A204.1 (cell line): ENCODE measurements at regions not wholly inside any gene's neighbourhood (a gene's known extent, or its start where the extent isn't known, plus 50 kb on each side); places are given as distances from the start of the nearest gene placed in this dataset.
"Not testable (repeated sequence)": the region's sequence is repeated elsewhere in the genome, so short reads cannot be mapped to it uniquely, and the experiment has no call there.

Source experiments
- FAIRE-seq: peaks from 2 replicates; lab custom pipeline; 2012; peaks lifted over from hg19 to GRCh38; lab: Jason Lieb, UNC

- FAIRE-seq = not testable (repeated sequence)
These were observed 118.6 kb downstream of the TLR5 start for GRCh38 chr1:223024486-223024885.

GRCh38 chr1:223025190-223025734 lies 117.8 kb downstream of the TLR5 start:
- FAIRE-seq = not testable (repeated sequence)

GRCh38 chr1:223026639-223027038 lies 116.4 kb downstream of the TLR5 start:
- FAIRE-seq = not testable (repeated sequence)

GRCh38 chr1:223029985-223030769 lies 112.9 kb downstream of the TLR5 start:
- FAIRE-seq = no peak

GRCh38 chr1:223030871-223031400 lies 112.1 kb downstream of the TLR5 start:
- FAIRE-seq = no peak

GRCh38 chr1:223031733-223032601 lies 111.1 kb downstream of the TLR5 start:
- no peak for FAIRE-seq

- FAIRE-seq = no peak
These were observed 109.4 kb downstream of the TLR5 start for GRCh38 chr1:223033658-223034057.

GRCh38 chr1:223034270-223034798 lies 108.7 kb downstream of the TLR5 start:
- FAIRE-seq = no peak

- FAIRE-seq = no peak
These were observed 107.1 kb downstream of the TLR5 start for GRCh38 chr1:223035724-223036478.

GRCh38 chr1:223036479-223036845 lies 106.6 kb downstream of the TLR5 start:
- no peak for FAIRE-seq

GRCh38 chr1:223037845-223038244 lies 105.2 kb downstream of the TLR5 start:
- no peak for FAIRE-seq

- no peak for FAIRE-seq
These were observed 104.6 kb downstream of the TLR5 start for GRCh38 chr1:223038288-223039006.

- no peak for FAIRE-seq
These were observed 103.1 kb downstream of the TLR5 start for GRCh38 chr1:223039990-223040389.

- no peak for FAIRE-seq
These were observed 101.6 kb downstream of the TLR5 start for GRCh38 chr1:223041481-223041880.

GRCh38 chr1:223045164-223045957 lies 97.7 kb downstream of the TLR5 start:
- no peak for FAIRE-seq

GRCh38 chr1:223046011-223046410 lies 97.0 kb downstream of the TLR5 start:
- FAIRE-seq = no peak

GRCh38 chr1:223046463-223046862 lies 96.6 kb downstream of the TLR5 start:
- not testable (repeated sequence) for FAIRE-seq

- FAIRE-seq = no peak
These were observed 95.0 kb downstream of the TLR5 start for GRCh38 chr1:223048026-223048425.

- FAIRE-seq = no peak
These were observed 90.6 kb downstream of the TLR5 start for GRCh38 chr1:223052462-223052861.

- no peak for FAIRE-seq
These were observed 90.1 kb downstream of the TLR5 start for GRCh38 chr1:223052931-223053330.
